DOHH2 (cell line): ENCODE measurements at regions not wholly inside any gene's neighbourhood (a gene's known extent, or its start where the extent isn't known, plus 50 kb on each side); places are given as distances from the start of the nearest gene placed in this dataset.

ENCODE experiments used
- CTCF ChIP-seq: fragments of 200-600 bp; sonication (generic); IDR thresholded peaks from one replicate; pipeline ENCODE4 v1.5.1; 2014; ENCODE audit warnings: antibody characterized with exemption, mild to moderate bottlenecking, low read depth, low read length; ENCODE audit not compliant: poor library complexity, severe bottlenecking
- EZH2phosphoT487 ChIP-seq: fragments of 200-600 bp; sonication (generic); IDR thresholded peaks from 2 replicates; pipeline ENCODE4 v1.6.1; 2017; ENCODE audit warnings: borderline replicate concordance, mild to moderate bottlenecking, antibody characterized with exemption, low read length, moderate library complexity, mixed read lengths

GRCh38 chr15:62940755-62941361 lies 101.7 kb upstream of the TPM1 start:
- TF ChIP-seq CTCF (no peak), EZH2phosphoT487 (no peak)
